ENCODE measurements at regions not wholly inside any gene's neighbourhood (a gene's known extent, or its start where the extent isn't known, plus 50 kb on each side); places are given as distances from the start of the nearest gene placed in this dataset.
"Not testable (repeated sequence)": the region's sequence is repeated elsewhere in the genome, so short reads cannot be mapped to it uniquely, and the experiment has no call there.

DNA sequence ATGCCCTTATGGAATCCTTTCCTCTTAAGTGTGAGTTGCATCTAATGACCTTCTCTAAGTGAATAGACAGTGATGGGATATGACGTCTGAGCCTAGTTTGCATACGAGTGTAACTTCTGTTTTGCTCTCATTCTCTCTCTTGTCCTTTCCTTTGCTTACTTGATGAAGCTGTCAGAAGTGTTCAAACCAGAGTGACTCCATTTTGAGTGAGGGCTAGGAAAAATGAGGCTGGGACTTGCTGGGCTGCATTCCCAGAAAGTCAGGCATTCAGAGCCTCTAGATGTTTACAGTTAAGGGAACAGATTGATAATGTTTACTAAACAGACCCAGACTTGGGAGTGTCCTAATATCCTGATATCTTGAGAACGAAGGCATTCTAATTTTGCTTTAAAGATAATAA is 311.2 kb upstream of the SOX4 start:
- not testable (repeated sequence) for DNase-seq; ATAC-seq (ENCODE audit: low FRiP score in 2 of 2); H3K9me3 ChIP-seq; H3K4me1 ChIP-seq; H3K27ac ChIP-seq; H3K4me3 ChIP-seq; H3K36me3 ChIP-seq; H3K27me3 ChIP-seq
- WGBS, 2 donors: 56 to 76% methylated on average over 3 of the region's 3 CpGs

DNA sequence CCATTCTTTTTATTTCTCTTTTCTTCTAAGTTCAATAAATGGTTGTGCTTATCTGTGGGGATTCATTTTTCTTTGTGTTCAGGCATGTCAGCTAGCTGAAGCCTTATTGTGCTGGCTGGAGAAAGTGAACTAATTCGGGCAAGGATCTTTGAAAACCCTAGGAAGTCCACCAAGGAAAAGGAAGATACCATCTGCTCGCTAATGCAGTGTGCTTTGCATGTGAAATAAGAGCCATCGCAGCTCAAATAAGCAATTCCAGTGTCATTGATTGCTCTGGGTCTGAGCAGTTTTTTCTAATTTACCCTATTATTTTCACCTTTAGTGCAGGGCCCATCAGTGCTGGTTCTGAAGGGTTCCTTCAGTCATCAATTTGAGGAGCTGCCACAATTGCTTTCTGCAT is 309.4 kb upstream of the SOX4 start:
- H3K4me1 ChIP-seq: no peaks in the 10 kb centered on the region
- DNase-seq: no peak
- no peak overlapping the region for H3K27ac ChIP-seq
- no peak for ATAC-seq (ENCODE audit: low FRiP score in 2 of 2)
- WGBS, 2 donors: 87 to 91% methylated on average over 3 of the region's 3 CpGs
- H3K9me3 ChIP-seq: no peaks in the 10 kb centered on the region
- no peaks in the 10 kb centered on the region for H3K36me3 ChIP-seq
- no peak overlapping the region for H3K4me3 ChIP-seq
- no peak for TF ChIP-seq POLR2AphosphoS5 (IDR thresholded peaks at IDR 0.05)
- TF ChIP-seq, protein P1, sequence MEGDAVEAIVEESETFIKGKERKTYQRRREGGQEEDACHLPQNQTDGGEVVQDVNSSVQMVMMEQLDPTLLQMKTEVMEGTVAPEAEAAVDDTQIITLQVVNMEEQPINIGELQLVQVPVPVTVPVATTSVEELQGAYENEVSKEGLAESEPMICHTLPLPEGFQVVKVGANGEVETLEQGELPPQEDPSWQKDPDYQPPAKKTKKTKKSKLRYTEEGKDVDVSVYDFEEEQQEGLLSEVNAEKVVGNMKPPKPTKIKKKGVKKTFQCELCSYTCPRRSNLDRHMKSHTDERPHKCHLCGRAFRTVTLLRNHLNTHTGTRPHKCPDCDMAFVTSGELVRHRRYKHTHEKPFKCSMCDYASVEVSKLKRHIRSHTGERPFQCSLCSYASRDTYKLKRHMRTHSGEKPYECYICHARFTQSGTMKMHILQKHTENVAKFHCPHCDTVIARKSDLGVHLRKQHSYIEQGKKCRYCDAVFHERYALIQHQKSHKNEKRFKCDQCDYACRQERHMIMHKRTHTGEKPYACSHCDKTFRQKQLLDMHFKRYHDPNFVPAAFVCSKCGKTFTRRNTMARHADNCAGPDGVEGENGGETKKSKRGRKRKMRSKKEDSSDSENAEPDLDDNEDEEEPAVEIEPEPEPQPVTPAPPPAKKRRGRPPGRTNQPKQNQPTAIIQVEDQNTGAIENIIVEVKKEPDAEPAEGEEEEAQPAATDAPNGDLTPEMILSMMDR (IDR thresholded peaks at IDR 0.05): no peak
- TF ChIP-seq POLR2A (IDR thresholded peaks at IDR 0.05): no peak
- TF ChIP-seq EP300 (IDR thresholded peaks at IDR 0.05): no peak
- H3K27me3 ChIP-seq: no peaks in the 10 kb centered on the region

DNA sequence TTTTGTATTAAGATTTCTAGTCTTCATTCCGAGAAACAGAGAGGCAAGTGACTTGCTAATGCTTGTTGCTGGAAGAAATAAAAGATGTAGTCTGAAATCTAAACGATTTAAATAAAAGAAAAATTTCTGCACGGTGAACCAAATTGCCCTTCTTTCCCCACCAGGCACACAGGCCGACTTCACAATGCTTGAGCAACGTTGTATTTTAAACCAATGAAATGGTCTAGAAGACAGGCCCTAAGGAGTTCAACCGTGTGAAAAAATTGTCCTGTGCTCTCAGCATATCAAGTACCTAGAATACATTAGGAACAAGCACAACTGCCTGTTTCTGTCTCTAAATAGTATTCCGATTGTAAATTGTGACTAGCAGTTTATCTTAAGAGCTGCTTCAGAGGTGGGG is 308.8 kb upstream of the SOX4 start:
- DNase-seq (no peak), ATAC-seq (ENCODE audit: low FRiP score in 2 of 2) (no peak)
- Histone ChIP-seq H3K4me3 (no peak overlapping the region), H3K27me3 (no peaks in the 10 kb centered on the region), H3K4me1 (no peaks in the 10 kb centered on the region), H3K36me3 (no peaks in the 10 kb centered on the region), H3K9me3 (no peaks in the 10 kb centered on the region), H3K27ac (no peak overlapping the region)
- WGBS, 2 donors: 83 to 94% methylated on average over 7 of the region's 7 CpGs
- TF ChIP-seq EP300 (IDR thresholded peaks at IDR 0.05) (no peak), POLR2AphosphoS5 (IDR thresholded peaks at IDR 0.05) (no peak), POLR2A (IDR thresholded peaks at IDR 0.05) (no peak)
- TF ChIP-seq, protein P1 (IDR thresholded peaks at IDR 0.05): no peak

DNA sequence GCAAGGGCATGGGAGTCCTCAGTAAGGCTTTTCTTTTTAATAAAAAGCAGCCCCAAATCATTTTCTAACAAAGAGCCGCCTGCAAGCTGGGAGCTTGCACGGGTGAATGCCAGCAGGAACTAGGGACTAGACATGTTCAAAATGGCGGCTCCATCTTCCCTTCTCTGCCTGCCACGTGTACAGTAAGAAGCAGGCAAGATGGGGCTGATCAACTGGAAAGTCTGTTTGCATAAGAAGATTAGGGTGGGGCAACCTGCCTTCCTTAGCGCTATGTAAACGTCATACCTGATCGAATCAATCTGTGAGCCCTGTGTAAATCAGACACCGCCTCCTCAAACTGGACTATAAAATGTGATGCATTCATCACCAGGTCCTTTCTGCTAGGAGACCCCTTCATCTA is 299.4 kb upstream of the SOX4 start:
- no peaks in the 10 kb centered on the region for H3K27me3 ChIP-seq
- H3K27ac ChIP-seq: no peak overlapping the region
- DNase-seq: no peak
- H3K4me1 ChIP-seq: no peaks in the 10 kb centered on the region
- WGBS, 2 donors: 88% methylated on average over 8 of the region's 8 CpGs
- no peaks in the 10 kb centered on the region for H3K36me3 ChIP-seq
- H3K9me3 ChIP-seq: no peaks in the 10 kb centered on the region
- no peak for TF ChIP-seq EP300 (IDR thresholded peaks at IDR 0.05)
- no peak overlapping the region for H3K4me3 ChIP-seq
- ATAC-seq (ENCODE audit: low FRiP score in 2 of 2): no peak

DNA sequence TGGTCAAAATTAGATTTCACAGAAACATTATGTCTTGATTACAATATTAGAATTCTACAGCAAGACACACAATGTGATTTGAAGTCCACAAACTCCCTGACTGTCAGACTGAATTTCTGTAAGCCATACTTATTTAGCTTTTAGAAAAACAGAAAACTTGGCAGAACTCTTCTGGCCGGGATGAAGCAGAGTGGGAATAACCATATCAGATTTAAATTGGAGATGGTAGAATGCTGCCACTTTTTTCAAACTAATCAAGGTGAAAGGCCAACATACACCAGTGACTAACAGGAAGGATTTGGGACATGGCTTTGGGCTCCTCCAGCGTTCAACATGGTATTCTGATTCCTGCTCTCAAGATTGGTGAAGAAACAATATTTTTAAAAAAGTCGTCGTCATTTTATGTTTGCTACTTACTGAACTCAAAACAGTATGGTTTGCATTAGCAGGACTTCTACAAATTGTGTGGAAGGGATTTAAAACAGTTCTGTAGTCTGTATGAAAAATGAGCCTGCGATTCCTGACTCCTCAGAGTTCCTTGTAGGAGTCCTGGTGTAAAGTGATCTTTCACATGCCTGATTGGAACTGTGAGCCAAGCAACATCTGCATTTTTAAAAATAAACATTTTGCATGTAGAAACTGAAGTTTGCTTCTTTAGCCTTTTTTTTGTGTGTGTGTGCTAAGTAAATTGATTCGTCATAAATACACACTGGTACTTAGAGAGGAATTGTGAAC is 297.9 kb upstream of the SOX4 start:
- H3K9me3 ChIP-seq: no peaks in the 10 kb centered on the region
- WGBS, 2 donors: 74 to 89% methylated on average over 6 of the region's 6 CpGs
- H3K27me3 ChIP-seq: no peaks in the 10 kb centered on the region
- no peak overlapping the region for H3K27ac ChIP-seq
- DNase-seq (no peak), ATAC-seq (ENCODE audit: low FRiP score in 2 of 2) (no peak)
- no peaks in the 10 kb centered on the region for H3K4me1 ChIP-seq
- no peak overlapping the region for H3K4me3 ChIP-seq
- no peaks in the 10 kb centered on the region for H3K36me3 ChIP-seq
- TF ChIP-seq EP300 (IDR thresholded peaks at IDR 0.05) (no peak), POLR2AphosphoS5 (IDR thresholded peaks at IDR 0.05) (no peak), POLR2A (IDR thresholded peaks at IDR 0.05) (no peak)
- TF ChIP-seq, protein P1 (IDR thresholded peaks at IDR 0.05): no peak

DNA sequence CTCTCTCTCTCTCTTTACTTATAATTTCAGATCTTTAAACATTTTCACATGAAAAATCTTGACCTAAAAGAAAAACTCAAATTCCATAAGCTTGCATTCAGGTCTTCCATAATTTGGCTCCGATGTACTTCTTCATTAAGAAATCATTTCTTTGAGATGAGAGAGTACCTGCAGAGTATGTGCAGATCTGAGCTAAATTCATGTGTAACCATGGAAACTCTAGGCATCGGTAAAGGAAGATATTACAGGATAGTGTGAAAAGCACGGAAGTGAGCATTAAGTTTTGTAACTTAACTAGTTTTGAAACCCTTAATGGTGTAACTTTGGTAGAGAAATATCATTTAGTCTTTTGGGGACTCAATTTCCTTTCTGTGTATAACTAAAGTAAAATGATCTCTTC is 295.9 kb upstream of the SOX4 start:
- Histone ChIP-seq H3K4me3 (no peak overlapping the region), H3K36me3 (no peaks in the 10 kb centered on the region), H3K27ac (no peak overlapping the region), H3K4me1 (no peaks in the 10 kb centered on the region), H3K27me3 (no peaks in the 10 kb centered on the region), H3K9me3 (peaks cover 0 to 3% (median 0%) of the 10 kb centered on the region in 4 donors)
- TF ChIP-seq POLR2A (IDR thresholded peaks at IDR 0.05) (no peak), POLR2AphosphoS5 (IDR thresholded peaks at IDR 0.05) (no peak), EP300 (IDR thresholded peaks at IDR 0.05) (no peak)
- TF ChIP-seq, protein P1 (IDR thresholded peaks at IDR 0.05): no peak
- WGBS, 2 donors: 86 to 94% methylated on average over 3 of the region's 3 CpGs
- no peak for ATAC-seq (ENCODE audit: low FRiP score in 2 of 2)
- DNase-seq: no peak
